ENCODE measurements at regions not wholly inside any gene's neighbourhood (a gene's known extent, or its start where the extent isn't known, plus 50 kb on each side); places are given as distances from the start of the nearest gene placed in this dataset.

- no peaks in the 10 kb centered on the region for H3K36me3 ChIP-seq
- H3K4me3 ChIP-seq: no peak overlapping the region
- no peaks in the 10 kb centered on the region for H3K4me1 ChIP-seq
- no peak for DNase-seq
- no peak for TF ChIP-seq POLR2A (IDR thresholded peaks at IDR 0.05)
- no peak for TF ChIP-seq CTCF (IDR thresholded peaks at IDR 0.05)
- no peaks in the 10 kb centered on the region for H3K9me3 ChIP-seq
- no peaks in the 10 kb centered on the region for H3K27me3 ChIP-seq
- intact Hi-C loops (cut with DNase I; ENCODE audit: low total_unique reads): no loop called here
- H3K27ac ChIP-seq: no peak overlapping the region
Observed at GRCh38 chr3:88616413-88616812, 466.7 kb downstream of the C3orf38 start.

- no peaks in the 10 kb centered on the region for H3K36me3 ChIP-seq
- TF ChIP-seq POLR2A (IDR thresholded peaks at IDR 0.05): no peak
- no peak for TF ChIP-seq CTCF (IDR thresholded peaks at IDR 0.05)
- no peak overlapping the region for H3K27ac ChIP-seq
- DNase-seq: no peak
- no peaks in the 10 kb centered on the region for H3K9me3 ChIP-seq
- intact Hi-C loops (cut with DNase I; ENCODE audit: low total_unique reads): no loop called here
- no peaks in the 10 kb centered on the region for H3K27me3 ChIP-seq
- no peak overlapping the region for H3K4me3 ChIP-seq
- no peaks in the 10 kb centered on the region for H3K4me1 ChIP-seq
Observed at GRCh38 chr3:88617283-88617682, 467.5 kb downstream of the C3orf38 start.

- Histone ChIP-seq H3K4me1 (no peaks in the 10 kb centered on the region), H3K36me3 (no peaks in the 10 kb centered on the region), H3K27me3 (no peaks in the 10 kb centered on the region), H3K27ac (no peak overlapping the region), H3K4me3 (no peak overlapping the region), H3K9me3 (no peaks in the 10 kb centered on the region)
- DNase-seq: no peak
- intact Hi-C loops (cut with DNase I; ENCODE audit: low total_unique reads): no loop called here
- TF ChIP-seq CTCF (IDR thresholded peaks at IDR 0.05): no peak
Observed at GRCh38 chr3:88618021-88618645, 468.4 kb downstream of the C3orf38 start.

- no peak overlapping the region for H3K27ac ChIP-seq
- H3K9me3 ChIP-seq: no peaks in the 10 kb centered on the region
- intact Hi-C loops (cut with DNase I; ENCODE audit: low total_unique reads): no loop called here
- H3K4me1 ChIP-seq: no peaks in the 10 kb centered on the region
- H3K27me3 ChIP-seq: no peaks in the 10 kb centered on the region
- TF ChIP-seq CTCF (IDR thresholded peaks at IDR 0.05): no peak
- no peak for TF ChIP-seq POLR2A (IDR thresholded peaks at IDR 0.05)
- H3K4me3 ChIP-seq: no peak overlapping the region
- H3K36me3 ChIP-seq: no peaks in the 10 kb centered on the region
- no peak for DNase-seq
Observed at GRCh38 chr3:88621586-88621985, 471.8 kb downstream of the C3orf38 start.

- TF ChIP-seq CTCF (IDR thresholded peaks at IDR 0.05) (no peak), POLR2A (IDR thresholded peaks at IDR 0.05) (no peak)
- H3K9me3 ChIP-seq: no peaks in the 10 kb centered on the region
- no peaks in the 10 kb centered on the region for H3K4me1 ChIP-seq
- no peaks in the 10 kb centered on the region for H3K27me3 ChIP-seq
- no peak for DNase-seq
- H3K4me3 ChIP-seq: no peak overlapping the region
- intact Hi-C loops (cut with DNase I; ENCODE audit: low total_unique reads): no loop called here
- H3K27ac ChIP-seq: no peak overlapping the region
- H3K36me3 ChIP-seq: no peaks in the 10 kb centered on the region
Observed at GRCh38 chr3:88623709-88624108, 473.9 kb downstream of the C3orf38 start.

Data from uterus (tissue), 3 donors.